Fibroblast of mammary gland (primary cell): ENCODE measurements at regions not wholly inside any gene's neighbourhood (a gene's known extent, or its start where the extent isn't known, plus 50 kb on each side); places are given as distances from the start of the nearest gene placed in this dataset.

ENCODE experiments used
- DNase-seq: peaks from one replicate; pipeline ENCODE4 v3.0.0-alpha.2; 2010; ENCODE audit warnings: low read depth
- H3K4me3 ChIP-seq: 2 replicates; pipeline ENCODE4 v1.5.1; 2011; ENCODE audit warnings: low read depth, mild to moderate bottlenecking, low read length, moderate library complexity; ENCODE audit not compliant: control insufficient read depth
- CTCF ChIP-seq: conservative IDR thresholded peaks from 2 replicates; pipeline ENCODE4 v1.5.1; 2011; ENCODE audit warnings: low read depth, low read length, inconsistent platforms; ENCODE audit not compliant: control insufficient read depth, insufficient read depth

- DNase-seq, result no peak
- H3K4me3 ChIP-seq, result no peak overlapping the region
- no peak for TF ChIP-seq CTCF
Observed at GRCh38 chr10:124342136-124342820, 76.4 kb downstream of the OAT start.

GRCh38 chr10:124341768-124342135 lies 77.0 kb downstream of the OAT start:
- DNase-seq, result no peak
- TF ChIP-seq CTCF, result no peak

GRCh38 chr10:124340033-124340760 lies 78.5 kb downstream of the OAT start:
- no peak for TF ChIP-seq CTCF
- H3K4me3 ChIP-seq, result no peak overlapping the region
- peak; percentile 38 for DNase-seq

More at GRCh38 chr10:124341768-124342135, 77.0 kb downstream of the OAT start:
- no peak overlapping the region for H3K4me3 ChIP-seq

GRCh38 chr10:124339119-124340032 lies 79.3 kb downstream of the OAT start:
- H3K4me3 ChIP-seq, result no peak overlapping the region
- no peak for TF ChIP-seq CTCF
- DNase-seq, result no peak

GRCh38 chr10:124338276-124338925 lies 80.3 kb downstream of the OAT start:
- DNase-seq, result no peak
- no peak for TF ChIP-seq CTCF
- H3K4me3 ChIP-seq, result no peak overlapping the region

- DNase-seq, result no peak
- no peak for TF ChIP-seq CTCF
- no peak overlapping the region for H3K4me3 ChIP-seq
Observed at GRCh38 chr10:124336186-124336585, 82.5 kb downstream of the OAT start.
